ENCODE measurements at regions not wholly inside any gene's neighbourhood (a gene's known extent, or its start where the extent isn't known, plus 50 kb on each side); places are given as distances from the start of the nearest gene placed in this dataset.

DNA sequence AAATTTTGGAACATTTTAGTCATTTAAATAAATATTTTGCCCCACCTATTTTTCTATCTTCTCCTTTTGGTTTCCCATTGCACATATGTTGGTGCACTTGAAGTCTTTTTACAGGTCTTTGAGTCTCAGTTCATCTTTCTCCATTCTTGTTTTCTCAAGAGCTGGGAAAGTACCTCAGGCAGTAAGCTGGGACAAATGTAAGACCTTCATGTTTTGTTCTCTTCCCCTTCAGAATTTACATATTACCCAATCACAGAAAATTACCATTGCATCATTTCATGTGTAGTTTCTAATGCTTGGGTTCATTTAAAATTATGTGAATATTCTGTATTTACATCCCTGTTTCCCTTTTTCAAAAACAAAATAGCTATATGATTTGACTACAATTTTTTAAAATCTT, 1150.0 kb upstream of the POT1 start:
- TF ChIP-seq, protein P1, sequence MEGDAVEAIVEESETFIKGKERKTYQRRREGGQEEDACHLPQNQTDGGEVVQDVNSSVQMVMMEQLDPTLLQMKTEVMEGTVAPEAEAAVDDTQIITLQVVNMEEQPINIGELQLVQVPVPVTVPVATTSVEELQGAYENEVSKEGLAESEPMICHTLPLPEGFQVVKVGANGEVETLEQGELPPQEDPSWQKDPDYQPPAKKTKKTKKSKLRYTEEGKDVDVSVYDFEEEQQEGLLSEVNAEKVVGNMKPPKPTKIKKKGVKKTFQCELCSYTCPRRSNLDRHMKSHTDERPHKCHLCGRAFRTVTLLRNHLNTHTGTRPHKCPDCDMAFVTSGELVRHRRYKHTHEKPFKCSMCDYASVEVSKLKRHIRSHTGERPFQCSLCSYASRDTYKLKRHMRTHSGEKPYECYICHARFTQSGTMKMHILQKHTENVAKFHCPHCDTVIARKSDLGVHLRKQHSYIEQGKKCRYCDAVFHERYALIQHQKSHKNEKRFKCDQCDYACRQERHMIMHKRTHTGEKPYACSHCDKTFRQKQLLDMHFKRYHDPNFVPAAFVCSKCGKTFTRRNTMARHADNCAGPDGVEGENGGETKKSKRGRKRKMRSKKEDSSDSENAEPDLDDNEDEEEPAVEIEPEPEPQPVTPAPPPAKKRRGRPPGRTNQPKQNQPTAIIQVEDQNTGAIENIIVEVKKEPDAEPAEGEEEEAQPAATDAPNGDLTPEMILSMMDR (IDR thresholded peaks at IDR 0.05; ENCODE audit: low read length), result no peak
- no peak for TF ChIP-seq EZH2 (IDR thresholded peaks at IDR 0.05; ENCODE audit: borderline replicate concordance, low read length)

Data from OCI-LY1 (cell line).